DND-41 (cell line): ENCODE measurements at regions not wholly inside any gene's neighbourhood (a gene's known extent, or its start where the extent isn't known, plus 50 kb on each side); places are given as distances from the start of the nearest gene placed in this dataset.

Experiments
- EZH2 ChIP-seq: IDR thresholded peaks from 3 replicates; pipeline ENCODE4 v1.6.1; 2012; ENCODE audit warnings: borderline replicate concordance, low read depth, mild to moderate bottlenecking, moderate library complexity, low read length, inconsistent platforms; ENCODE audit not compliant: severe bottlenecking
- TF ChIP-seq, protein P1 (sequence below): IDR thresholded peaks from 2 replicates; pipeline ENCODE4 v1.5.1; 2012; ENCODE audit warnings: borderline replicate concordance, low read length, moderate library complexity, mild to moderate bottlenecking; ENCODE audit not compliant: poor library complexity, severe bottlenecking; ENCODE audit errors: extremely low read depth

DNA sequence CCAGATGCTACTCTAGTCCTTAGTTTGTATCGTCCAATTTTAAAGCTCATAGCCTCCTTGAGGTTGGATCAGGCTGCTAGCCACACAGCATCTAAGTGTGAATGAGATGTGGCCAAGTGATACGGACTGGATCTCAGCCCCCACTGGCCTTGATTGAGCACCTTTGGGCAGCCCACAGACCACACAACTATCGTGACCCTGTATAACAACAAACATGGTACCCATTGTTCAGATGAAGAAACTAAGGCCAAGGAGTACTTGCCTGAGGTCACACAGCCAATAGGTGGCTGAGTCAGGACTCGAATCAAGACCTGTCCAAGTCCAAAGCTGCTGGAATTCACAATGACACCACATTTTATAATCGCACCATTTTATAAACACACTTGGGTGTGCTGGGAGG lies 73.0 kb upstream of the IRX3 start:
- TF ChIP-seq, protein P1, sequence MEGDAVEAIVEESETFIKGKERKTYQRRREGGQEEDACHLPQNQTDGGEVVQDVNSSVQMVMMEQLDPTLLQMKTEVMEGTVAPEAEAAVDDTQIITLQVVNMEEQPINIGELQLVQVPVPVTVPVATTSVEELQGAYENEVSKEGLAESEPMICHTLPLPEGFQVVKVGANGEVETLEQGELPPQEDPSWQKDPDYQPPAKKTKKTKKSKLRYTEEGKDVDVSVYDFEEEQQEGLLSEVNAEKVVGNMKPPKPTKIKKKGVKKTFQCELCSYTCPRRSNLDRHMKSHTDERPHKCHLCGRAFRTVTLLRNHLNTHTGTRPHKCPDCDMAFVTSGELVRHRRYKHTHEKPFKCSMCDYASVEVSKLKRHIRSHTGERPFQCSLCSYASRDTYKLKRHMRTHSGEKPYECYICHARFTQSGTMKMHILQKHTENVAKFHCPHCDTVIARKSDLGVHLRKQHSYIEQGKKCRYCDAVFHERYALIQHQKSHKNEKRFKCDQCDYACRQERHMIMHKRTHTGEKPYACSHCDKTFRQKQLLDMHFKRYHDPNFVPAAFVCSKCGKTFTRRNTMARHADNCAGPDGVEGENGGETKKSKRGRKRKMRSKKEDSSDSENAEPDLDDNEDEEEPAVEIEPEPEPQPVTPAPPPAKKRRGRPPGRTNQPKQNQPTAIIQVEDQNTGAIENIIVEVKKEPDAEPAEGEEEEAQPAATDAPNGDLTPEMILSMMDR, result no peak
- TF ChIP-seq EZH2, result no peak
